ENCODE measurements at regions not wholly inside any gene's neighbourhood (a gene's known extent, or its start where the extent isn't known, plus 50 kb on each side); places are given as distances from the start of the nearest gene placed in this dataset.

DNA sequence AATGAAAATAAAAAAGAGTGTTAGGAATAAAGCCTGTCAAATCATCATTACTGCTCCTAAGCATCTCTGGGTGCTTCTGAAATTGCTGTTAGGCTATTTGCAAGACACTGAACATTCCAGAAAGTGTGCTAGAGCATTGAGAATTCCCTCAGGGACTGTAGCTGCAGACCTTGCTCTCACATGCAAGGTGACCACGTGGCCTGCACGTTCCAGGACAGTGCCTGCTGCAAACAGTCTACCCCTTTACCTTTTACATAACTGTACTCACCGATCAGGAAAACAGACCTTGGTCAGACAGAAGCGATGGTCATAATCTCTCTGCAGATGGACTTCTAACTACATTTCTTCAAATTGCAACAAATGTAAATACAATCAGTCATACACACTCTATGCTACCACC, 164.5 kb downstream of the PSMG1 start:
- no TSS peak for BruUV-seq (replicated peaks)
- Histone ChIP-seq H3K27me3 (ENCODE audit: control insufficient read depth, insufficient read depth, low read length) (no peaks in the 10 kb centered on the region), H3K36me3 (ENCODE audit: control insufficient read depth, insufficient read depth, low read length) (no peaks in the 10 kb centered on the region), H3K4me3 (ENCODE audit: low read depth in 2 of 2, low read length in 2 of 2) (no peak overlapping the region), H3K4me1 (ENCODE audit: control insufficient read depth, insufficient read depth, low read length) (no peaks in the 10 kb centered on the region), H3K27ac (ENCODE audit: low read length) (no peak overlapping the region), H3K9me3 (ENCODE audit: control insufficient read depth, insufficient read depth, low read depth, low read length) (no peaks in the 10 kb centered on the region)
- DNase-seq (ENCODE audit: low read depth, low spot score) = no peak
- in situ Hi-C loops (cut with HindIII; ENCODE audit: low pct_unique_long_range_greater_than_20kb, low sequenced_read_pairs) = no loop called here
- CTCF ChIA-PET = no interaction called here
- no peak for ATAC-seq
- TF ChIP-seq, protein P1, sequence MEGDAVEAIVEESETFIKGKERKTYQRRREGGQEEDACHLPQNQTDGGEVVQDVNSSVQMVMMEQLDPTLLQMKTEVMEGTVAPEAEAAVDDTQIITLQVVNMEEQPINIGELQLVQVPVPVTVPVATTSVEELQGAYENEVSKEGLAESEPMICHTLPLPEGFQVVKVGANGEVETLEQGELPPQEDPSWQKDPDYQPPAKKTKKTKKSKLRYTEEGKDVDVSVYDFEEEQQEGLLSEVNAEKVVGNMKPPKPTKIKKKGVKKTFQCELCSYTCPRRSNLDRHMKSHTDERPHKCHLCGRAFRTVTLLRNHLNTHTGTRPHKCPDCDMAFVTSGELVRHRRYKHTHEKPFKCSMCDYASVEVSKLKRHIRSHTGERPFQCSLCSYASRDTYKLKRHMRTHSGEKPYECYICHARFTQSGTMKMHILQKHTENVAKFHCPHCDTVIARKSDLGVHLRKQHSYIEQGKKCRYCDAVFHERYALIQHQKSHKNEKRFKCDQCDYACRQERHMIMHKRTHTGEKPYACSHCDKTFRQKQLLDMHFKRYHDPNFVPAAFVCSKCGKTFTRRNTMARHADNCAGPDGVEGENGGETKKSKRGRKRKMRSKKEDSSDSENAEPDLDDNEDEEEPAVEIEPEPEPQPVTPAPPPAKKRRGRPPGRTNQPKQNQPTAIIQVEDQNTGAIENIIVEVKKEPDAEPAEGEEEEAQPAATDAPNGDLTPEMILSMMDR (IDR thresholded peaks at IDR 0.05) = no peak
- TF ChIP-seq SIN3A (IDR thresholded peaks at IDR 0.05; ENCODE audit: borderline replicate concordance, insufficient read depth, low read depth, low read length) (no peak), POLR2AphosphoS5 (IDR thresholded peaks at IDR 0.05; ENCODE audit: low read depth, low read length) (no peak), TCF7L2 (IDR thresholded peaks at IDR 0.05; ENCODE audit: low read depth, low read length) (no peak)
- TF ChIP-seq, protein P2, sequence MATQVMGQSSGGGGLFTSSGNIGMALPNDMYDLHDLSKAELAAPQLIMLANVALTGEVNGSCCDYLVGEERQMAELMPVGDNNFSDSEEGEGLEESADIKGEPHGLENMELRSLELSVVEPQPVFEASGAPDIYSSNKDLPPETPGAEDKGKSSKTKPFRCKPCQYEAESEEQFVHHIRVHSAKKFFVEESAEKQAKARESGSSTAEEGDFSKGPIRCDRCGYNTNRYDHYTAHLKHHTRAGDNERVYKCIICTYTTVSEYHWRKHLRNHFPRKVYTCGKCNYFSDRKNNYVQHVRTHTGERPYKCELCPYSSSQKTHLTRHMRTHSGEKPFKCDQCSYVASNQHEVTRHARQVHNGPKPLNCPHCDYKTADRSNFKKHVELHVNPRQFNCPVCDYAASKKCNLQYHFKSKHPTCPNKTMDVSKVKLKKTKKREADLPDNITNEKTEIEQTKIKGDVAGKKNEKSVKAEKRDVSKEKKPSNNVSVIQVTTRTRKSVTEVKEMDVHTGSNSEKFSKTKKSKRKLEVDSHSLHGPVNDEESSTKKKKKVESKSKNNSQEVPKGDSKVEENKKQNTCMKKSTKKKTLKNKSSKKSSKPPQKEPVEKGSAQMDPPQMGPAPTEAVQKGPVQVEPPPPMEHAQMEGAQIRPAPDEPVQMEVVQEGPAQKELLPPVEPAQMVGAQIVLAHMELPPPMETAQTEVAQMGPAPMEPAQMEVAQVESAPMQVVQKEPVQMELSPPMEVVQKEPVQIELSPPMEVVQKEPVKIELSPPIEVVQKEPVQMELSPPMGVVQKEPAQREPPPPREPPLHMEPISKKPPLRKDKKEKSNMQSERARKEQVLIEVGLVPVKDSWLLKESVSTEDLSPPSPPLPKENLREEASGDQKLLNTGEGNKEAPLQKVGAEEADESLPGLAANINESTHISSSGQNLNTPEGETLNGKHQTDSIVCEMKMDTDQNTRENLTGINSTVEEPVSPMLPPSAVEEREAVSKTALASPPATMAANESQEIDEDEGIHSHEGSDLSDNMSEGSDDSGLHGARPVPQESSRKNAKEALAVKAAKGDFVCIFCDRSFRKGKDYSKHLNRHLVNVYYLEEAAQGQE (IDR thresholded peaks at IDR 0.05; ENCODE audit: insufficient read depth in 1 of 2, low read depth in 2 of 2, low read length in 1 of 2) = no peak
- intact Hi-C loops (cut with micrococcal nuclease; ENCODE audit: unreplicated experiment) = no loop called here
- POLR2A ChIA-PET = interaction anchor here (0.7 kb wide), 1 partner anchor 164 kb away, joined by 5 read pairs; the partner anchor contains the start of gene PSMG1

DNA sequence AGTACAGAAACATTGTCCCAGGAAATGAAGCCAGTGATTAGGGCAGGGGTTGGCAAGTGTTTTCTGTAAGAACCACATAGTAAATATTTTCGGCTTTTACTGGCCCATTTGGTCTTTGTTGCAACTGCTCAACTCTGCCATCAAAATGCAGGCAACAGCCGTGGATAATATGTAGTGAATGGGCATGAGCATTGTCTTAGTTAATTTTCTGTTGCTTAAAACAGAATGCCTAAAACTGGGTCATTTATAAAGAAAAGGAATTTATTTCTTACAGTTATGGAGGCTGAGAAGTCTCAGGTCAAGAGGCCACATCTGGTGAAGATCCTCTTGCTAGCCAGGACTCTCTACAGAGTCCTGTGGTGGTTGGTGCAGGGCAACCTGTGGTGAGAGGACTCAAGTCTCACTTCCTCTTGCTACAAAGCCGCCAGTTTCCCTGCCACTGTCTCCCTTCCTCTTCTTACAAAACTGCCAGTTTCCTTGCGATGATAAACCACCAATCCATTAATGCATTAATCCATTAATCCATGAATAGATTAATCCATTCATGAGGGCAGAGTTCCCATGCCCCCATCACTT, 166.4 kb downstream of the PSMG1 start:
- DNase-seq (ENCODE audit: low read depth, low spot score) (no peak), ATAC-seq (no peak)
- ChIA-PET CTCF (no interaction called here), POLR2A (no interaction called here)
- no peaks in the 10 kb centered on the region for H3K27me3 ChIP-seq (ENCODE audit: control insufficient read depth, insufficient read depth, low read length)
- no peaks in the 10 kb centered on the region for H3K36me3 ChIP-seq (ENCODE audit: control insufficient read depth, insufficient read depth, low read length)
- no peaks in the 10 kb centered on the region for H3K9me3 ChIP-seq (ENCODE audit: control insufficient read depth, insufficient read depth, low read depth, low read length)
- in situ Hi-C loops (cut with HindIII; ENCODE audit: low pct_unique_long_range_greater_than_20kb, low sequenced_read_pairs) (no loop called here), intact Hi-C loops (cut with micrococcal nuclease; ENCODE audit: unreplicated experiment) (no loop called here)
- no peaks in the 10 kb centered on the region for H3K4me1 ChIP-seq (ENCODE audit: control insufficient read depth, insufficient read depth, low read length)
- no peak overlapping the region for H3K4me3 ChIP-seq (ENCODE audit: low read depth in 2 of 2, low read length in 2 of 2)
- no TSS peak for BruUV-seq (replicated peaks)
- H3K27ac ChIP-seq (ENCODE audit: low read length) = no peak overlapping the region
- TF ChIP-seq SIN3A (IDR thresholded peaks at IDR 0.05; ENCODE audit: borderline replicate concordance, insufficient read depth, low read depth, low read length) = no peak
- TF ChIP-seq TCF7L2 (IDR thresholded peaks at IDR 0.05; ENCODE audit: low read depth, low read length) = no peak
- TF ChIP-seq, protein P1 (IDR thresholded peaks at IDR 0.05) = no peak
- TF ChIP-seq POLR2AphosphoS5 (IDR thresholded peaks at IDR 0.05; ENCODE audit: low read depth, low read length) = no peak
- TF ChIP-seq, protein P2 (IDR thresholded peaks at IDR 0.05; ENCODE audit: insufficient read depth in 1 of 2, low read depth in 2 of 2, low read length in 1 of 2) = no peak
